HG03378 (cell line): ENCODE measurements at regions not wholly inside any gene's neighbourhood (a gene's known extent, or its start where the extent isn't known, plus 50 kb on each side); places are given as distances from the start of the nearest gene placed in this dataset.
"Not testable (repeated sequence)": the region's sequence is repeated elsewhere in the genome, so short reads cannot be mapped to it uniquely, and the experiment has no call there.

Experiments used
- ATAC-seq: cut with Tn5 transposase; IDR thresholded peaks from one replicate; pipeline ENCODE4 v1.9.1; 2021; ENCODE audit warnings: mild to moderate bottlenecking, moderate library complexity; ENCODE audit not compliant: unreplicated experiment

DNA sequence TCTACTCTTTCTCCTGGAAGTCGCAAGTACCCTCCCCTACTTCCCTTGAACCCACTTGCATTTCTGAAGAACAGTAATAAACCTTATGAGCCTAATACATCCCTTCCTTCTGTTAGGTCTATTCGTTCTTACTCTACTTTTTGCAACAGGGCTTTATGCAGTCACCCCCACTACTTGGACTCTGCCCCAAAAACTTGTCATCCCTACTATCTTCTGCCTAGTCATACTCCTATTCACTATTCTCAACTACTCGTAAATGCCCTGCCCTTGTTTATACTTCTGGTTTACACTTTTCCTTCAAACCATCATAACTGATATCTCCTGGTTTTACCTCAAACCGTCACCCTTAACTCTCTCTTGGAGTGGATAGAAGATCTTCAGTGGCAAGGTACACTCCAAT, 55.2 kb upstream of the SLIT2 start:
- ATAC-seq, result no peak

DNA sequence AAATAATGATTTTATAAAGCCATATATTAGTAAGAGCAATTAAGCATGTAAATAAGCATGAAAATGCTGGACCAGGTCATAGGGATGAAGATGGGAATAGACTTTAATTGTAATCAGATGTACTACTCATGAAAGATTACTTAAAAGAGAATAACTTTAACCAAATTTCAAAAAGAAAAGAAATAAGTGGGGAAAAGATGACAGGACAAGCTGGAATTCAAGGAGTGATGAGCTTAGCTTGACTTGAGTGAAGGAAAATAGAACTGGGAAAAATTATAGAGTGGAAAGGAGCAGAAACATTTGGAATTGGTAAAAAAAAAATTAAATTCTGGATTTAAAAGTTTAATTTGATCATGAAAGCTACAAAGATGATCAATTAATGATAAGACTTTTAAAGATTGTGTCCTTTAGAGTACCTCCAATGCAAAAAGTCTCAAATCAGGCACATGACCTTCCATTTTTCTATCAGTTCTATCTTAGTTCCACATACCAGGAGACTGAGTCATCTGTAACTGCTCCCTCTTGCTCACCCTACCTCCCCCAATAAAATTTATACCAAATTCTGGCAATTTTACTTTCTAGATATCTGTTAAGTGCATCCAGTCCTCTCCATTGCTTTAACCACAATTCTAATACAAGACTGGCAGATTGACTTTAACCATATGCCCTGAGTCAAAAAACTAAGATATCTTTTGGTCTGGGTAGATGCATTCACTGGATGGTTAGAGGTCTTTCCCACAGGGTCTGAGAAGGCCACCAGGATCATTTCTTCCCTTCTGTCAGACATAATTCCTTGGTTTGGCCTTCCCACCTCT, 56.4 kb upstream of the SLIT2 start:
- ATAC-seq, result no peak

GRCh38 chr4:20194123-20195013, 57.3 kb upstream of the SLIT2 start:
- ATAC-seq, result no peak

GRCh38 chr4:20193141-20193936, 58.4 kb upstream of the SLIT2 start:
- ATAC-seq, result no peak

- ATAC-seq, result no peak
Observed at GRCh38 chr4:20192736-20193135, 59.0 kb upstream of the SLIT2 start.

GRCh38 chr4:20185103-20185502, 66.6 kb upstream of the SLIT2 start:
- no peak for ATAC-seq

GRCh38 chr4:20183131-20183530, 68.6 kb upstream of the SLIT2 start:
- not testable (repeated sequence) for ATAC-seq

- ATAC-seq, result no peak
Observed at GRCh38 chr4:20181926-20182325, 69.8 kb upstream of the SLIT2 start.

GRCh38 chr4:20180509-20180908, 71.2 kb upstream of the SLIT2 start:
- no peak for ATAC-seq

DNA sequence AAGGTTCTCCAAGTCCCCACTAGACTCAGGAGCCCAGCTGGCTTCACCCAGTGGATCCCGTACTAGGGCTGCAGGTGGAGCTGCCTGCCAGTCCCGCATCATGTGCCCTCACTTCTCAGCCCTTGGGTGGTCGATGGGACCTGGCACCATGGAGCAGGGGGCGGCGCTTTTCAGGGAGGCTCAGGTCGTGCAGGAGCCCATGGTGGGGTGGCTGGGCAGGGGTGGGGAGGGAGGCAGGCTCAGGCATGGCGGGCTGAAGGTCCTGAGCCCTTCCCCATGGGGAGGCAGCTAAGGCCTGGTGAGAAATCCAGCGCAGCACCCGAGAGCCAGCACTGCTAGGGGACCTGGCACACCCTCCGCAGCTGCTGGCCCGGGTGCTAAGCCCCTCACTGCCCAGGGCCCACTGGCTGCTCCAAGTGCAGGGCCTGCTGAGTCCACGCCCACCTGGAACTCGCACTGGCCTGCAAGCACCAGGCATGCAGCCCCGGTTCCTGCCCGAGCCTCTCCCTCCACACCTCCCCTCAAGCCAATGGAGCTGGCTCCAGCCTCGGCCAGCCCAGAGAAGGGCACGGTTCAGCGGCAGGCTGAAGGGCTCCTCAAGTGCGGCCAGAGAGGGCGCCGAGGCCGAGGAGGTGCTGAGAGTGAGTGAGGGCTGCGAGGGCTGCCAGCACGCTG, 72.7 kb upstream of the SLIT2 start:
- no peak for ATAC-seq

DNA sequence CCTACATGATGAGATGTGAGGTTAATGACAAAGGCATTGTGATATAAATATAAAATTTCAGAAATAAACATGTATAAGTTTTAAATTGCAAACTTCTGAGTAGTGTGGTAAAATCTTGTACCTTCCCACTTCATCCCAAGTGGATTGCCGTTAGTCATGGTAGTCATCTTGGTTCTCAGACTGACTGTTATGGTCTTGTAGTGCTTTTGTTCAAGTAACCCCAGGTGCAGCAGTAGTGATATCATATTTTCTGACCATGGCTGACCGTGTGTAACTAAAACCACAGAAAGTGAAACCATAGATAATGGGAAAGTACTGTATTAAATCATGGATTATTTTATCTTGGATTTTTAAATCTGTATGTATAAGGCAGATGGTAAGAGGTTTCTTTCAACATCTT, 74.8 kb upstream of the SLIT2 start:
- no peak for ATAC-seq

GRCh38 chr4:20172070-20172760, 79.5 kb upstream of the SLIT2 start:
- ATAC-seq, result no peak

- no peak for ATAC-seq
Observed at GRCh38 chr4:20166544-20166943, 85.2 kb upstream of the SLIT2 start.

GRCh38 chr4:20159516-20159915, 92.2 kb upstream of the SLIT2 start:
- ATAC-seq, result no peak

DNA sequence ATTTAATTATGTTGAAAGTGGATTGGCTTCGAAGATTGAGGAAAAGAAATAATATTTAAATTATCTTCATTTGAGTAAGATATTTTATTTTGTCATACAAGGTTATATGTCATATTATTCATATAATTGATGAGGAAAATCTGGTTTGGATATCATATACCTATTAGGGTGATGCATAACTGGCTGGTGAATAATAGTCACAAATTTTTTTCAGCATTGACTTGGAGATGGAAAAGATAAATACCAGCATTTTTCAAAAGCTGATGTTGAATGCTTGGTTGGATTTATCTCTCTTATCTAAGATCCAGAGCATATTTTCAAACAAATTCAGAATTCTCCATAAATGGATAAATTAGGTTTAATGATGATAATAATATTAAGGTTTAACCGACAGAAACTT, 93.5 kb upstream of the SLIT2 start:
- ATAC-seq, result no peak

GRCh38 chr4:20151436-20151835, 100.3 kb upstream of the SLIT2 start:
- no peak for ATAC-seq

GRCh38 chr4:20149143-20149542, 102.6 kb upstream of the SLIT2 start:
- ATAC-seq, result not testable (repeated sequence)

GRCh38 chr4:20137176-20137575, 114.5 kb upstream of the SLIT2 start:
- ATAC-seq, result no peak

DNA sequence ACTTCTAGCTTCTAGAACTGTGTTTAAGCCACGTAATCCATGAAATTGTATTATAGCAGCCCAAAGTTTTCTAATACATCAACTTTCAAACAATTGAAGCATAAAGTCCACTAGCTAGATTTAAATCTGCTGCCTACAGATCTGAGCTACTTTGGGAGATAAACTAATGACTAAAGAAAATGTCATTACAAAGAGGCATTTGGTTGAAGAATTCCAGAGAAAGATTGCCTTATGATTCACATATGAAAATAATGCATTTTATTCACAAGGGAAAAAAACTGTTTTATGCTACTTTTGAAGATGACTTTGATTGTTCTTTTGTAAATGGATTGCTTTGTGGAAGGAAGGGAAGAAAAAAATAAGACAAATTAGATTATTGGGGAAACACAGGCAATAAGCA, 124.1 kb upstream of the SLIT2 start:
- no peak for ATAC-seq

DNA sequence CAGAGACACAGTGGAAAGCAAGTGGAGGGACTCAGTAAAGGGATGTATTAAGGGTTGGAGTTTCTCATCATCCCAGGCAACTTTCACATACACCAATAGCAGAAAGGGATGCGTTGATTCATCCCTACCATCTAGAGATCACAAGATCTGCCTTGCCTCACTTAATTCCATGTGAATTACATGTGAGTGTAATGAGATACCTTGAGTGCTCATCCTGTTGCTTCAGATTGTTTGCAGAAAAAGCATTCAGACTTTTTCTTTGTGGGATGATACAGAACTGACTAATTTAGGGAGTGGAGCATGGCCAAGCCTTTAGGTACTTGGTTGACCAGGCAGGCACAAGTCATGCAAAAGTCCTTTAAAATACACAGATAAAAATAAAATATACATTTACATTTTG, 124.8 kb upstream of the SLIT2 start:
- ATAC-seq, result no peak
